Kidney epithelial cell (primary cell): ENCODE measurements at regions not wholly inside any gene's neighbourhood (a gene's known extent, or its start where the extent isn't known, plus 50 kb on each side); places are given as distances from the start of the nearest gene placed in this dataset.

ENCODE experiments used
- DNase-seq: peaks from one replicate; pipeline ENCODE4 v3.0.0-alpha.2; 2010; ENCODE audit warnings: low read depth
- H3K27me3 ChIP-seq: 2 replicates; pipeline ENCODE4 v1.6.0; 2011; ENCODE audit warnings: low read length; ENCODE audit not compliant: control insufficient read depth, insufficient read depth
- H3K36me3 ChIP-seq: 2 replicates; pipeline ENCODE4 v1.5.1; 2011; ENCODE audit warnings: low read length; ENCODE audit not compliant: control insufficient read depth, insufficient read depth
- H3K4me3 ChIP-seq: 2 replicates; pipeline ENCODE4 v1.5.1; 2011; ENCODE audit warnings: low read depth, mild to moderate bottlenecking, control low read depth, low read length
- CTCF ChIP-seq: IDR thresholded peaks from 2 replicates; pipeline ENCODE4 v1.5.1; 2011; ENCODE audit warnings: mild to moderate bottlenecking, moderate library complexity, low read length, control low read depth, inconsistent platforms; ENCODE audit not compliant: insufficient read depth, poor library complexity, severe bottlenecking

- Histone ChIP-seq H3K27me3 (no peaks in the 10 kb centered on the region), H3K36me3 (no peaks in the 10 kb centered on the region), H3K4me3 (no peak overlapping the region)
- DNase-seq: no peak
- no peak for TF ChIP-seq CTCF
Observed at GRCh38 chr14:55734731-55735130, 154.7 kb downstream of the KTN1 start.

- no peak for TF ChIP-seq CTCF
- Histone ChIP-seq H3K27me3 (no peaks in the 10 kb centered on the region), H3K4me3 (no peak overlapping the region), H3K36me3 (no peaks in the 10 kb centered on the region)
- no peak for DNase-seq
Observed at GRCh38 chr14:55739967-55740648, 160.1 kb downstream of the KTN1 start.

GRCh38 chr14:55740649-55740989, 160.6 kb downstream of the KTN1 start:
- H3K27me3 ChIP-seq: no peaks in the 10 kb centered on the region
- no peak for TF ChIP-seq CTCF
- DNase-seq: no peak
- H3K36me3 ChIP-seq: no peaks in the 10 kb centered on the region
- no peak overlapping the region for H3K4me3 ChIP-seq

GRCh38 chr14:55741240-55741639, 161.2 kb downstream of the KTN1 start:
- Histone ChIP-seq H3K36me3 (no peaks in the 10 kb centered on the region), H3K4me3 (no peak overlapping the region), H3K27me3 (no peaks in the 10 kb centered on the region)
- no peak for DNase-seq
- no peak for TF ChIP-seq CTCF

- TF ChIP-seq CTCF: no peak
- Histone ChIP-seq H3K27me3 (no peaks in the 10 kb centered on the region), H3K36me3 (no peaks in the 10 kb centered on the region), H3K4me3 (no peak overlapping the region)
- DNase-seq: no peak
Observed at GRCh38 chr14:55743551-55743950, 163.5 kb downstream of the KTN1 start.

- no peak for DNase-seq
- TF ChIP-seq CTCF: no peak
- Histone ChIP-seq H3K4me3 (no peak overlapping the region), H3K27me3 (no peaks in the 10 kb centered on the region), H3K36me3 (no peaks in the 10 kb centered on the region)
Observed at GRCh38 chr14:55744321-55744720, 164.3 kb downstream of the KTN1 start.
